Upper lobe of left lung (tissue), 6 donors: ENCODE measurements at regions not wholly inside any gene's neighbourhood (a gene's known extent, or its start where the extent isn't known, plus 50 kb on each side); places are given as distances from the start of the nearest gene placed in this dataset.

ENCODE experiments used
- ATAC-seq, 2 donors: fragments of 200-7000 bp; cut with Tn5 transposase; one replicate each; pipeline ENCODE4 v1.9.1; 2022; ENCODE audit warnings: mild to moderate bottlenecking in 2 of 2, moderate library complexity in 2 of 2; ENCODE audit not compliant: low FRiP score in 2 of 2
- DNase-seq, 2 donors: peaks; one replicate each; pipeline ENCODE4 v3.0.0-alpha.2; 2019 to 2020
- H3K27ac ChIP-seq, 4 donors: fragments of 200-600 bp; sonication (generic); one replicate each; pipeline ENCODE4 v1.5.1; 2016 to 2019
- H3K27me3 ChIP-seq, 4 donors: fragments of 200-600 bp; sonication (generic); one replicate each; pipeline ENCODE4 v1.5.1; 2017 to 2019
- H3K36me3 ChIP-seq, 4 donors: fragments of 200-600 bp; sonication (generic); one replicate each; pipeline ENCODE4 v1.5.1; 2016 to 2019
- H3K4me1 ChIP-seq, 4 donors: fragments of 200-600 bp; sonication (generic); one replicate each; pipeline ENCODE4 v1.5.1; 2018 to 2019
- H3K4me3 ChIP-seq, 4 donors: fragments of 200-600 bp; sonication (generic); one replicate each; pipeline ENCODE4 v1.5.1; 2017 to 2019; ENCODE audit warnings: mild to moderate bottlenecking in 2 of 4, moderate library complexity in 1 of 4
- H3K9me3 ChIP-seq, 4 donors: fragments of 200-600 bp; sonication (generic); one replicate each; pipeline ENCODE4 v1.5.1; 2018 to 2019
- EP300 ChIP-seq, 4 donors: sonication (generic); formaldehyde crosslinking; IDR thresholded peaks; one replicate each; pipeline ENCODE4 v1.5.1; 2017; ENCODE audit warnings: antibody characterized with exemption in 4 of 4, control low read depth in 2 of 4
- POLR2A ChIP-seq, 4 donors: fragments of 450-650 bp; IDR thresholded peaks; one replicate each; pipeline ENCODE4 v1.5.1; 2016 to 2017; ENCODE audit warnings: antibody characterized with exemption in 4 of 4, mild to moderate bottlenecking in 2 of 4
- POLR2AphosphoS5 ChIP-seq, 2 donors: sonication (generic); formaldehyde crosslinking; IDR thresholded peaks; one replicate each; pipeline ENCODE4 v1.5.1; 2017; ENCODE audit warnings: antibody characterized with exemption in 2 of 2
- WGBS, 2 donors: methylation state at CpG; one replicate each; pipeline ENCODE4 v1.1.5; 2017 to 2018; 5-methylcytosine and 5-hydroxymethylcytosine counted together
- TF ChIP-seq, protein P1 (sequence below), 6 experiments: fragments of 450-650 bp in 4 of 6; fragments of 200-600 bp in 2 of 6; sonication (generic) in 2 of 6; IDR thresholded peaks; one replicate each; pipeline ENCODE4 v1.5.1; 2016 to 2019; ENCODE audit warnings: antibody characterized with exemption in 6 of 6
- donor health status: DM: no; HTN: no; CAD: no; lungs with moderate emphysema.
- donor health status: DM: no; HTN: yes; CAD: no; lungs with severe emphysema.

DNA sequence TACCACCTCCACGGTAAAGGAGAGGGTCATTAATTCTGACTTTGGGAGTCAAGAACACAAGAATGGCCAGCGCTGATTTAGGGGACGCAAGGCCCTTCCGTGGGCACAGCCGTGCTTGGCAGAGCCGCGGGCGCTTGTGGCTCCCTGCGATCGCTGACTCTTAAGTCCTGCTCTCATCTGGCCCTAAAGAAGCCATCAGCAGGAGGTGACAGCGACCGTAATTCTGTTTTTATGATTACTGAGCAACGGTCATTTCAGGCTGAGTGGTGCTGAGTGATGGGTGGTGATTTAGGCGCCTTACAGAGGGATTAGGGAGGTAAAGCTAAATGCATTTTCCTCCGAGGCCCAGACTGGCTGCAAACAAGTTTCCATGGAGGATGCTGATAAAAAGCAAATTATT lies 364.6 kb upstream of the SULF2 start:
- ATAC-seq (no peak), DNase-seq (no peak)
- H3K27me3 ChIP-seq, result no peaks in the 10 kb centered on the region
- WGBS, 2 donors, result 86 to 89% methylated on average over 13 to 15 of the region's 15 CpGs
- H3K27ac ChIP-seq, result no peak overlapping the region
- H3K36me3 ChIP-seq, result no peaks in the 10 kb centered on the region
- H3K9me3 ChIP-seq, result no peaks in the 10 kb centered on the region
- TF ChIP-seq EP300 (IDR thresholded peaks at IDR 0.05) (no peak), POLR2A (IDR thresholded peaks at IDR 0.05) (no peak), POLR2AphosphoS5 (IDR thresholded peaks at IDR 0.05) (no peak)
- TF ChIP-seq, protein P1, sequence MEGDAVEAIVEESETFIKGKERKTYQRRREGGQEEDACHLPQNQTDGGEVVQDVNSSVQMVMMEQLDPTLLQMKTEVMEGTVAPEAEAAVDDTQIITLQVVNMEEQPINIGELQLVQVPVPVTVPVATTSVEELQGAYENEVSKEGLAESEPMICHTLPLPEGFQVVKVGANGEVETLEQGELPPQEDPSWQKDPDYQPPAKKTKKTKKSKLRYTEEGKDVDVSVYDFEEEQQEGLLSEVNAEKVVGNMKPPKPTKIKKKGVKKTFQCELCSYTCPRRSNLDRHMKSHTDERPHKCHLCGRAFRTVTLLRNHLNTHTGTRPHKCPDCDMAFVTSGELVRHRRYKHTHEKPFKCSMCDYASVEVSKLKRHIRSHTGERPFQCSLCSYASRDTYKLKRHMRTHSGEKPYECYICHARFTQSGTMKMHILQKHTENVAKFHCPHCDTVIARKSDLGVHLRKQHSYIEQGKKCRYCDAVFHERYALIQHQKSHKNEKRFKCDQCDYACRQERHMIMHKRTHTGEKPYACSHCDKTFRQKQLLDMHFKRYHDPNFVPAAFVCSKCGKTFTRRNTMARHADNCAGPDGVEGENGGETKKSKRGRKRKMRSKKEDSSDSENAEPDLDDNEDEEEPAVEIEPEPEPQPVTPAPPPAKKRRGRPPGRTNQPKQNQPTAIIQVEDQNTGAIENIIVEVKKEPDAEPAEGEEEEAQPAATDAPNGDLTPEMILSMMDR (IDR thresholded peaks at IDR 0.05), result no peak
- no peaks in the 10 kb centered on the region for H3K4me1 ChIP-seq
- no peak overlapping the region for H3K4me3 ChIP-seq

DNA sequence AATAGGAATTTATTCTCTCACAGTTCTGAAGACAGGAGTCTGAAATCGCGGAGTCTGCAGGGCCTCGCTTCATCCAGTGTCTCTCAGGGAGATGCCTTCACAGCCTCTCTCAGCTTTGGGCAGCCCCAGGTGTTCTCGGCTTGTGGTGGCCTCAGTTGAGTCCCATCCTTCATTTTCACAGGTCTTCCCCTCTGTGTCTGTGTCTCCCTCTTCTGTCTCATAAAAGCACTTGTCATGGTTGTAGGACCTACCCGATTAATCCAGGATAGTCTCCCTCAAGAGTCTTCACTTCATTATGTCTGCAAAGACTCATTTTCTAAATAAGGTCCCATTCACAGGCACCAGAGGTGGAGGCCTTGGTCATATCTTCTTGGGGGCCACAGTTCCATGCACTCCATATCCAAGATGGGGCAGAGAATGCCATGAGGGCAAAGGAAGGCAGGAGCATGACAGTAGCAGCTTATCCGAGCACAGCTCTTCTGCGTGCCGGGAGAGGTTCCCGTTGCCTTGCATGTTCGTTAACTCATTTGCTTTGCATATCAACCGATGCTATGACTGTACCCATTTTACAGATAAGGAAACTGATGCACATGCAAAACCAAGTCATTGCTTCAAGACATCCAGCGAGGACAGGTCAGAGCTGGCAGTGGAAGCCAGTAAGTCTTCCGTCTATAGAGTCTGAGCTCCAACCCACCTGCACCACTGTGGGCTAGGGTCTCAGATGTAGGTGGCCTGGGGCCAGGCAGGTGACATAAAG lies 363.8 kb upstream of the SULF2 start:
- Histone ChIP-seq H3K27me3 (no peaks in the 10 kb centered on the region), H3K4me3 (no peak overlapping the region), H3K4me1 (no peaks in the 10 kb centered on the region), H3K36me3 (no peaks in the 10 kb centered on the region), H3K9me3 (no peaks in the 10 kb centered on the region), H3K27ac (no peak overlapping the region)
- DNase-seq, result no peak
- TF ChIP-seq, protein P1 (IDR thresholded peaks at IDR 0.05), result no peak
- TF ChIP-seq EP300 (IDR thresholded peaks at IDR 0.05), result no peak
- no peak for TF ChIP-seq POLR2A (IDR thresholded peaks at IDR 0.05)
- TF ChIP-seq POLR2AphosphoS5 (IDR thresholded peaks at IDR 0.05), result no peak
- WGBS, 2 donors, result 94 to 97% methylated on average over 13 of the region's 13 CpGs
- no peak for ATAC-seq

DNA sequence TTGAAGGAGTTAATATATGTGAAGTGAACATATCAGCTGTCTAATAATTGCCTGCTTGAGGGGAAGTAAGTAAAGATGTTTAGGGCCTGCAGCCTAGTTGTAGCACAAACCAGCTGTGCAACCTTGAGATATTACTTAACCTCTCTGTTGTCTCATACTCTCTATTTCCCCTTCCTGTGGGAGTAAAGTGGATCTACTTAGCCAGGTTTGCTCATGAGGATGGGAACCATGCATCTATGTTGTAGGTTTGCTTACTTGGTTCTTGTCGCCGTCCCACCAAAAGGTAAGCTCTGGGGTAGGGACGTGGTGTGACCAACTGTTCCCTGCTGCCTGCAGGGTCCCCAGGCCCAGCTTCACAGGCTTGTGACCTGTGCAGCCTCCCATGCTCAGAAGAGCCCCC lies 362.7 kb upstream of the SULF2 start:
- no peaks in the 10 kb centered on the region for H3K36me3 ChIP-seq
- TF ChIP-seq, protein P1 (IDR thresholded peaks at IDR 0.05), result no peak
- TF ChIP-seq EP300 (IDR thresholded peaks at IDR 0.05) (no peak), POLR2A (IDR thresholded peaks at IDR 0.05) (no peak), POLR2AphosphoS5 (IDR thresholded peaks at IDR 0.05) (no peak)
- H3K4me3 ChIP-seq, result no peak overlapping the region
- DNase-seq, result no peak
- no peak for ATAC-seq
- 97 to 100% methylated on average over 3 of the region's 3 CpGs for WGBS, 2 donors
- H3K4me1 ChIP-seq, result no peaks in the 10 kb centered on the region
- H3K9me3 ChIP-seq, result no peaks in the 10 kb centered on the region
- no peak overlapping the region for H3K27ac ChIP-seq
- H3K27me3 ChIP-seq, result no peaks in the 10 kb centered on the region

DNA sequence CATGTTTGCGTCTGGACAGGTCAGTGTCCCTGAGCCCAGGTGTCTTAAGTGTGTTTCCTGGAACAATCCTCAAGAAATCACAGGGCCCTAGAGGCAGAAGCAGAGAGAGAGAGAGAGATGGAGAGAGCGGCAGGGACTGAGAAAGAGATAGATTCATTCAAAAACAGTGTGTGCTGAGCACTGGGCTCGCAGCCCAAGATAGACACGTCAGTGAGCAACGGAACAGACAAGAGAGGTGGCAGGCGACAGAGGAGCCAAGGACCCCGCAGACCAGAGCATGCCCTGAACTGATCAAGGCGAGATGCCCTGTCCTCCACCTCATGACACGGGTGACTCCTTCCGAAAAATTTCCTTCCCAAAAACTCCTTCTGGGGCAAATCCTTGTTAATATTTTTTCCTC lies 362.0 kb upstream of the SULF2 start:
- 85% methylated on average over 10 of the region's 10 CpGs for WGBS, 2 donors
- Histone ChIP-seq H3K27ac (no peak overlapping the region), H3K4me1 (no peaks in the 10 kb centered on the region), H3K9me3 (no peaks in the 10 kb centered on the region), H3K36me3 (no peaks in the 10 kb centered on the region), H3K4me3 (no peak overlapping the region), H3K27me3 (no peaks in the 10 kb centered on the region)
- DNase-seq, result no peak
- TF ChIP-seq, protein P1 (IDR thresholded peaks at IDR 0.05), result no peak
- TF ChIP-seq POLR2AphosphoS5 (IDR thresholded peaks at IDR 0.05) (no peak), POLR2A (IDR thresholded peaks at IDR 0.05) (no peak), EP300 (IDR thresholded peaks at IDR 0.05) (no peak)
- ATAC-seq, result no peak

DNA sequence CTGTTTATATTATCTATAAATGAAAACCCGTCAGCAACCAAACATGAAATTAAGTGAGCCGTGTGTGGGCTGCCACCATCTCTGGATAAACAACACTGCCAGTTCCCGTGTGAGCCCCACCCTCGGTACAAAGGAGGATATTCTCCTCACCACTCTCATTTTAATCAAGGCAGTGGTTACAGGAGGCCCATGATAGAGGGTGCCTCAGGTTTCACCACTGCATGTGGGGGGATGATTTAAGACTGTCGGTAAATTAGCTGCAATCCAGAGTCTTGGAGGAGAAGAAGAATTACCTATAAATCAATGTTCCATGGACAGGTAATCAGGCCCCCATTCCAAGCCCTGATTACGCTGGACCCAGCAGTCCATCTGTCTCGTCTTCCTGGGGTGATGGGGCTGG lies 361.6 kb upstream of the SULF2 start:
- no peaks in the 10 kb centered on the region for H3K9me3 ChIP-seq
- no peak overlapping the region for H3K4me3 ChIP-seq
- ATAC-seq, result no peak
- no peaks in the 10 kb centered on the region for H3K27me3 ChIP-seq
- H3K27ac ChIP-seq, result no peak overlapping the region
- no peaks in the 10 kb centered on the region for H3K36me3 ChIP-seq
- DNase-seq, result no peak
- WGBS, 2 donors, result 60 to 75% methylated on average over 7 of the region's 7 CpGs
- TF ChIP-seq POLR2A (IDR thresholded peaks at IDR 0.05) (no peak), EP300 (IDR thresholded peaks at IDR 0.05) (no peak)
- TF ChIP-seq, protein P1 (IDR thresholded peaks at IDR 0.05), result no peak
- no peaks in the 10 kb centered on the region for H3K4me1 ChIP-seq
